ENCODE measurements at regions not wholly inside any gene's neighbourhood (a gene's known extent, or its start where the extent isn't known, plus 50 kb on each side); places are given as distances from the start of the nearest gene placed in this dataset.

DNA sequence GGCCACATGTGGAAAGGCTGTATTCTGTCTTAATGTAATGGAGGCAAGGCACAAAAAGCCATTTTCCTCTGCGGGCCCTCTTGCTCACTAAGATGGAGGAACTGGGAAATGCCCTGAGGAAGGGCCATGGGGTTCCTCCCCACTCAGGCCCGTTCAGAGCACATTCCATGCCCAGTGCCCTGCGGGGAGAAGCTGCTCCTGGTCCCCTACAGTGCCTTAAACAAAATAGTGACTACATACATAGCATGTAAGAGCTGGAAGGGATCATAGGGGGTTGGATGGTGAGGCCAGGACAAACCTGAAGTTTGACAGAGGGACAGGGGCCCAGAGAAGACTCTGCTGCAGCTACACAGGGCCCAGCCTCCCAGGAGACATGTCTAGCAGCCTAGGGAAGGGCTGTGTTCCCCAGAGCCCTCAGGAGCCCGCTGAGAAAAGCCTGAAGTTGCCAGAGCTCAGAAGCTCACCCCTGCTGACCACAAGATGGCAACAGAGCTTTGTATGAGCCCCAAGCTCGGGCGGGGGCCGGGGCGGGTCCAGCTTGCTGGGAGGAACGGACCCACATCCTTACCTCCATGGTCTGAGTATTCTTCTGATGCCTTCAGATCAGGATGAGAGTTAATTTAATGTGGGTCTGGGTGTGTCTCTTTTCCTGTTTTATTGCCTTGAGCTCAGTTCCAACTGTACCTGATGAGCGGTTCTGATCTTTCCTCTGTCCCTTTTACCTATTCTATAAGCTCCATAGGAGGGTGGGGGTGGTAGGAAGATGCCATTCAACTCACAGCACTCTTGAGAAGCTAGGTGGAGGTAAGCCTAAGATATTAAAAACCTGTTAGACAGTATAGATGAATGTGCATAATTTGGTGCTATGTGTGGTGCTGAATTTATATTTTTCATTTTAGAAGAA lies 242.9 kb downstream of the CDC5L start:
- H3K4me3 ChIP-seq, result no peak overlapping the region
- no peak overlapping the region for H3K27ac ChIP-seq
- ATAC-seq, result peak; percentile 45
- H3K9me3 ChIP-seq, result no peaks in the 10 kb centered on the region
- TF ChIP-seq, protein P1, sequence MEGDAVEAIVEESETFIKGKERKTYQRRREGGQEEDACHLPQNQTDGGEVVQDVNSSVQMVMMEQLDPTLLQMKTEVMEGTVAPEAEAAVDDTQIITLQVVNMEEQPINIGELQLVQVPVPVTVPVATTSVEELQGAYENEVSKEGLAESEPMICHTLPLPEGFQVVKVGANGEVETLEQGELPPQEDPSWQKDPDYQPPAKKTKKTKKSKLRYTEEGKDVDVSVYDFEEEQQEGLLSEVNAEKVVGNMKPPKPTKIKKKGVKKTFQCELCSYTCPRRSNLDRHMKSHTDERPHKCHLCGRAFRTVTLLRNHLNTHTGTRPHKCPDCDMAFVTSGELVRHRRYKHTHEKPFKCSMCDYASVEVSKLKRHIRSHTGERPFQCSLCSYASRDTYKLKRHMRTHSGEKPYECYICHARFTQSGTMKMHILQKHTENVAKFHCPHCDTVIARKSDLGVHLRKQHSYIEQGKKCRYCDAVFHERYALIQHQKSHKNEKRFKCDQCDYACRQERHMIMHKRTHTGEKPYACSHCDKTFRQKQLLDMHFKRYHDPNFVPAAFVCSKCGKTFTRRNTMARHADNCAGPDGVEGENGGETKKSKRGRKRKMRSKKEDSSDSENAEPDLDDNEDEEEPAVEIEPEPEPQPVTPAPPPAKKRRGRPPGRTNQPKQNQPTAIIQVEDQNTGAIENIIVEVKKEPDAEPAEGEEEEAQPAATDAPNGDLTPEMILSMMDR (IDR thresholded peaks at IDR 0.05), result peak; percentile 41
- H3K4me1 ChIP-seq, result no peaks in the 10 kb centered on the region
- no peak for DNase-seq
- H3K36me3 ChIP-seq, result no peaks in the 10 kb centered on the region
- no peaks in the 10 kb centered on the region for H3K27me3 ChIP-seq
- intact Hi-C loops (cut with DNase I), result no loop called here

- H3K27me3 ChIP-seq, result no peaks in the 10 kb centered on the region
- no peaks in the 10 kb centered on the region for H3K36me3 ChIP-seq
- H3K4me1 ChIP-seq, result no peaks in the 10 kb centered on the region
- H3K9me3 ChIP-seq, result no peaks in the 10 kb centered on the region
- DNase-seq, result no peak
- H3K4me3 ChIP-seq, result no peak overlapping the region
- no peak overlapping the region for H3K27ac ChIP-seq
- intact Hi-C loops (cut with DNase I), result no loop called here
- TF ChIP-seq, protein P1 (IDR thresholded peaks at IDR 0.05), result no peak
- no peak for ATAC-seq
Measured at GRCh38 chr6:44631968-44632367, 244.5 kb downstream of the CDC5L start.

- Histone ChIP-seq H3K27ac (no peak overlapping the region), H3K4me3 (no peak overlapping the region), H3K4me1 (no peaks in the 10 kb centered on the region), H3K9me3 (no peaks in the 10 kb centered on the region), H3K27me3 (no peaks in the 10 kb centered on the region), H3K36me3 (no peaks in the 10 kb centered on the region)
- intact Hi-C loops (cut with DNase I), result no loop called here
- no peak for DNase-seq
- no peak for ATAC-seq
- TF ChIP-seq, protein P1 (IDR thresholded peaks at IDR 0.05), result no peak
Measured at GRCh38 chr6:44634321-44634720, 246.8 kb downstream of the CDC5L start.

DNA sequence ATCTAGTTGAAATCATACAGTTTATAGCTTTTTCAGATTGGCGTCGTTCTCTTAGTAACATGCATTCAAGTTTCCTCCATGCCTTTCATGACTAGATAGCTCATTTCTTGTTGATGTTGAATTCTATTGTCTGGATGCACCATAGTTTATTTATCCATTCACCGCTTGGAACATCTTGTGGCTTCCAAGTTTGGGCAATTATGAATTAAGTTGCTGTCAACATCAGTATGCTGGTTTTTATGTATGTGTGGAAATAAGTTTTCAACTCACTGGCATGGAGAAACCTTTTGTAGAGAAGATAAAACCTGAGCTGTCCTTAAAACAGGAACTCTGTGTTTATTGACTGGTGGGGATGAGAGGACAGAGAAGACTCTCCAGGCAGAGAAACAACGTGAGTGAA lies 248.0 kb downstream of the CDC5L start:
- no peak for ATAC-seq
- Histone ChIP-seq H3K4me1 (no peaks in the 10 kb centered on the region), H3K9me3 (no peaks in the 10 kb centered on the region), H3K27ac (no peak overlapping the region), H3K36me3 (no peaks in the 10 kb centered on the region), H3K27me3 (no peaks in the 10 kb centered on the region), H3K4me3 (no peak overlapping the region)
- intact Hi-C loops (cut with DNase I), result no loop called here
- TF ChIP-seq, protein P1 (IDR thresholded peaks at IDR 0.05), result no peak
- DNase-seq, result no peak

DNA sequence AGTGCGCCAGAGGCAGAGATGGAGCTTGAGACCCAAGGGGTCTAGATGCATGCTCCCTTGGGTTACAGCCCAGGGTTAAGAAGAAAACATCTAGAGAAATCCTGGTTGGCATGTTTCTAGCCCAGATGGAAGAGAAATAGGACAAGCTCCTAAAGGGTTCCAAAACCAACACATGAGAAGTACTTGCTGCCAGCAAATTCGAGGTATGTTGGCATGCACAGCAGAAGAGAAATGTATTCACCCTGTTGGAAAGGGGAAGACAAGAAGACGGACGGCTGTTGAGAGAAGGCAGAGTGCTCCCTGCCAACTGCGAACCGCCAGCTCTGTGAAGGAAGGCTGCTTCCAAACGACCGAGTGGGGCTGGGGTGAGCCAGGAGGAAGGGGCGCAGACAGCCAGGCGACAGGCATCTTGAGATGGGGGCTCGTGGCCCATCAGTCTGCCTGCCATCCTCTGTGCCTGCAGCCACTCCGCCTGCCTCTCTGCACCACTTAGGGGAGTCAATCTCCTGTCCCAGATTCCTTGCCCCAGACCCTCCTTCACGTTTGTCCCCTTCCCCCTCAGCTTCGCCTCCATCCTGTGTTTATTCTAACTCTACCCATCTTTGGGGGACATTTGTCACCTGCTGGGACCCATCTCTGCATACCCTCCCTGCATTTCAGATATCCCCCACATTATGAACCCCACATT lies 249.2 kb downstream of the CDC5L start:
- DNase-seq (no peak), ATAC-seq (no peak)
- no peaks in the 10 kb centered on the region for H3K9me3 ChIP-seq
- TF ChIP-seq, protein P1 (IDR thresholded peaks at IDR 0.05), result no peak
- H3K27ac ChIP-seq, result no peak overlapping the region
- intact Hi-C loops (cut with DNase I), result no loop called here
- no peak overlapping the region for H3K4me3 ChIP-seq
- H3K36me3 ChIP-seq, result no peaks in the 10 kb centered on the region
- no peaks in the 10 kb centered on the region for H3K27me3 ChIP-seq
- H3K4me1 ChIP-seq, result no peaks in the 10 kb centered on the region

All from upper lobe of right lung (tissue), 1 donor.